Fibroblast of lung (primary cell): ENCODE measurements at regions not wholly inside any gene's neighbourhood (a gene's known extent, or its start where the extent isn't known, plus 50 kb on each side); places are given as distances from the start of the nearest gene placed in this dataset.

Experiments used
- EZH2 ChIP-seq: IDR thresholded peaks from 2 replicates; pipeline ENCODE4 v1.5.1; 2012; ENCODE audit warnings: low read length, control low read depth, mild to moderate bottlenecking; ENCODE audit errors: missing control alignments
- TF ChIP-seq, protein P1 (sequence below), 2 donors: IDR thresholded peaks in 1 of 2; conservative IDR thresholded peaks in 1 of 2; 1 replicate in 1 of 2; 2 replicates in 1 of 2; pipeline ENCODE4 v1.5.1; 2011 to 2012; ENCODE audit warnings: low read length in 2 of 2, control low read depth in 1 of 2, inconsistent platforms in 1 of 2, low read depth in 1 of 2, mild to moderate bottlenecking in 1 of 2

- TF ChIP-seq, protein P1, sequence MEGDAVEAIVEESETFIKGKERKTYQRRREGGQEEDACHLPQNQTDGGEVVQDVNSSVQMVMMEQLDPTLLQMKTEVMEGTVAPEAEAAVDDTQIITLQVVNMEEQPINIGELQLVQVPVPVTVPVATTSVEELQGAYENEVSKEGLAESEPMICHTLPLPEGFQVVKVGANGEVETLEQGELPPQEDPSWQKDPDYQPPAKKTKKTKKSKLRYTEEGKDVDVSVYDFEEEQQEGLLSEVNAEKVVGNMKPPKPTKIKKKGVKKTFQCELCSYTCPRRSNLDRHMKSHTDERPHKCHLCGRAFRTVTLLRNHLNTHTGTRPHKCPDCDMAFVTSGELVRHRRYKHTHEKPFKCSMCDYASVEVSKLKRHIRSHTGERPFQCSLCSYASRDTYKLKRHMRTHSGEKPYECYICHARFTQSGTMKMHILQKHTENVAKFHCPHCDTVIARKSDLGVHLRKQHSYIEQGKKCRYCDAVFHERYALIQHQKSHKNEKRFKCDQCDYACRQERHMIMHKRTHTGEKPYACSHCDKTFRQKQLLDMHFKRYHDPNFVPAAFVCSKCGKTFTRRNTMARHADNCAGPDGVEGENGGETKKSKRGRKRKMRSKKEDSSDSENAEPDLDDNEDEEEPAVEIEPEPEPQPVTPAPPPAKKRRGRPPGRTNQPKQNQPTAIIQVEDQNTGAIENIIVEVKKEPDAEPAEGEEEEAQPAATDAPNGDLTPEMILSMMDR (conservative IDR thresholded peaks at IDR 0.05 in 1 of 2, IDR thresholded peaks at IDR 0.05 in 1 of 2; ENCODE audit: low read depth in 1 of 2, low read length in 2 of 2) = no peak
- TF ChIP-seq EZH2 = no peak
These were observed 648.8 kb upstream of the SPRY2 start for GRCh38 chr13:80989747-80990146.
